Heart right ventricle (tissue), 16 donors: ENCODE measurements at regions not wholly inside any gene's neighbourhood (a gene's known extent, or its start where the extent isn't known, plus 50 kb on each side); places are given as distances from the start of the nearest gene placed in this dataset.
"Not testable (repeated sequence)": the region's sequence is repeated elsewhere in the genome, so short reads cannot be mapped to it uniquely, and the experiment has no call there.

Source experiments
- ATAC-seq, 8 donors: fragments of 200-7000 bp; cut with Tn5 transposase; one replicate each; pipeline ENCODE4 v1.9.1; 2020; ENCODE audit warnings: mild to moderate bottlenecking in 8 of 8, moderate library complexity in 8 of 8, moderate number of reproducible peaks in 1 of 8
- DNase-seq, 2 donors: peaks; one replicate each; pipeline ENCODE4 v3.0.0-alpha.2; 2020
- H3K27ac ChIP-seq, 10 donors: fragments of 200-600 bp; sonication (generic) in 2 of 10; one replicate each; pipeline versions ENCODE4 v1.5.0 to v1.8.0; 2020 to 2022; ENCODE audit warnings: mild to moderate bottlenecking in 3 of 10
- H3K27me3 ChIP-seq, 7 donors: fragments of 200-600 bp; one replicate each; pipeline ENCODE4 v1.8.0; 2021 to 2022; ENCODE audit warnings: mild to moderate bottlenecking in 2 of 7
- H3K36me3 ChIP-seq, 9 donors: fragments of 200-600 bp; sonication (generic) in 1 of 9; one replicate each; pipeline versions ENCODE4 v1.5.0 to v1.8.0; 2020 to 2022; ENCODE audit warnings: mild to moderate bottlenecking in 2 of 9
- H3K4me1 ChIP-seq, 9 donors: fragments of 200-600 bp; sonication (generic) in 1 of 9; one replicate each; pipeline versions ENCODE4 v1.5.0 to v1.8.0; 2020 to 2022; ENCODE audit warnings: mild to moderate bottlenecking in 4 of 9
- H3K4me3 ChIP-seq, 10 donors: fragments of 200-600 bp; sonication (generic) in 2 of 10; one replicate each; pipeline versions ENCODE4 v1.5.0 to v1.8.0; 2020 to 2022; ENCODE audit warnings: mild to moderate bottlenecking in 7 of 10, moderate library complexity in 2 of 10
- H3K9me3 ChIP-seq, 11 donors: fragments of 200-600 bp in 10 of 11; sonication (generic) in 2 of 11; one replicate each; pipeline versions ENCODE4 v1.5.0 to v1.8.0; 2013 to 2022; ENCODE audit warnings: mild to moderate bottlenecking in 2 of 11, control low read depth in 1 of 11, moderate library complexity in 1 of 11
- WGBS, 2 donors: extraction: QIAGEN DNeasy Blood & Tissue Kit; methylation state at CpG; one replicate each; pipeline ENCODE4 v1.1.7; 2013; ENCODE audit warnings: inconsistent platforms in 1 of 2; 5-methylcytosine and 5-hydroxymethylcytosine counted together
- intact Hi-C, 10 donors: fragments of 100-400 bp; cut with DNase I; formaldehyde crosslinking; loops; one replicate each; pipeline versions ENCODE4 v1.11.1 to v1.14.2; 2022
- TF ChIP-seq, protein P1 (sequence below), 9 donors: fragments of 200-600 bp; sonication (generic) in 2 of 9; IDR thresholded peaks; one replicate each; pipeline versions ENCODE4 v1.5.0 to v1.8.0; 2021 to 2022; ENCODE audit warnings: antibody characterized with exemption in 9 of 9, mild to moderate bottlenecking in 5 of 9, moderate library complexity in 1 of 9
- donor health status: Arrhythmogenic right ventricular cardiomyopathy.
- donor health status: ischemic (EF 13 %, LVEDD 7.1; RV severe dilation, severe dysfunction).
- donor health status: healthy with polysubstance abuse.
- donor health status: DM: no; HTN: yes; CAD: no.
- donor health status: DM: no; HTN: no; CAD: no.
- donor health status: ischemic (EF 25% LVEDD 6.9; RV normal size, moderate dysfunction).
- donor health status: ischemic (EF 25% LVEDD 5.7; RV mildly dilated, moderate dysfunction).
- donor health status: healthy.
- donor health status: DM: yes; HTN: yes; CAD: no.
- donor health status: Ischemic cardiomyopathy.
- donor health status: ischemic (EF 35%, LVEDD 5.7; RV mildly dilated, moderate dysfunction).
- donor health status: nonischemic (EF 11% LVEDD 7.7; RV severe dilation, severe dysfunction).
- donor health status: DM: yes; HTN: yes; CAD: no.
- donor health status: PGD.
- donor health status: ischemic (EF 29% LVEDD 5.4; RV normal size, mild dysfunction).
- donor health status: nonischemic (EF 23%, LVEDD 6.1; RV moderate dilation, normal function).

DNA sequence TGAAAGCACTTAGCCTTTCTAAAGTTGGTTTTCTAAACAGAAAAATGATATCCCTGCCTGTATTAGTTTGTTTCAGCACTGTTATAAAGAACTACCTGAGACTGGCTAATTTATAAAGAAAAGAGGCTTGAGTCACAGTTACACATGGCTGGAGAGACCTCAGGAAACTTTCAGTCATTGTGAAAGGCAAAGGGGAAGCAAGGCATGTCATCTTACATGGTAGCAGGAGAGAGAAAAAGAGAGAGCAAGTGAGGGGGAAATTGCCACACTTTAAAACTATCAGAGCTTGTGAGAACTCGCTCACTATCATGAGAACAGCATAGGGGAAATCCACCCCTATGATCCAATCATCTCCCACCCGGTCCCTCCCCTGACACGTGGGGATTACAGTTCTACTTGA, 64.9 kb downstream of the FAM170A start:
- intact Hi-C loops: no loop called here
- TF ChIP-seq, protein P1, sequence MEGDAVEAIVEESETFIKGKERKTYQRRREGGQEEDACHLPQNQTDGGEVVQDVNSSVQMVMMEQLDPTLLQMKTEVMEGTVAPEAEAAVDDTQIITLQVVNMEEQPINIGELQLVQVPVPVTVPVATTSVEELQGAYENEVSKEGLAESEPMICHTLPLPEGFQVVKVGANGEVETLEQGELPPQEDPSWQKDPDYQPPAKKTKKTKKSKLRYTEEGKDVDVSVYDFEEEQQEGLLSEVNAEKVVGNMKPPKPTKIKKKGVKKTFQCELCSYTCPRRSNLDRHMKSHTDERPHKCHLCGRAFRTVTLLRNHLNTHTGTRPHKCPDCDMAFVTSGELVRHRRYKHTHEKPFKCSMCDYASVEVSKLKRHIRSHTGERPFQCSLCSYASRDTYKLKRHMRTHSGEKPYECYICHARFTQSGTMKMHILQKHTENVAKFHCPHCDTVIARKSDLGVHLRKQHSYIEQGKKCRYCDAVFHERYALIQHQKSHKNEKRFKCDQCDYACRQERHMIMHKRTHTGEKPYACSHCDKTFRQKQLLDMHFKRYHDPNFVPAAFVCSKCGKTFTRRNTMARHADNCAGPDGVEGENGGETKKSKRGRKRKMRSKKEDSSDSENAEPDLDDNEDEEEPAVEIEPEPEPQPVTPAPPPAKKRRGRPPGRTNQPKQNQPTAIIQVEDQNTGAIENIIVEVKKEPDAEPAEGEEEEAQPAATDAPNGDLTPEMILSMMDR (IDR thresholded peaks at IDR 0.05): no peak
- ATAC-seq (no peak), DNase-seq (no peak)
- Histone ChIP-seq H3K27ac (no peak overlapping the region), H3K4me3 (no peak overlapping the region), H3K9me3 (peaks cover 0 to 26% (median 8%) of the 10 kb centered on the region in 11 donors), H3K36me3 (no peaks in the 10 kb centered on the region), H3K4me1 (no peaks in the 10 kb centered on the region), H3K27me3 (no peaks in the 10 kb centered on the region)
- 71 to 75% methylated on average over 3 of the region's 3 CpGs for WGBS, 2 donors

- H3K36me3 ChIP-seq: no peaks in the 10 kb centered on the region
- DNase-seq (no peak), ATAC-seq (no peak)
- intact Hi-C loops: no loop called here
- TF ChIP-seq, protein P1 (IDR thresholded peaks at IDR 0.05): no peak
- no peaks in the 10 kb centered on the region for H3K4me1 ChIP-seq
- no peaks in the 10 kb centered on the region for H3K27me3 ChIP-seq
- 85 to 90% methylated on average over 9 of the region's 9 CpGs for WGBS, 2 donors
- H3K4me3 ChIP-seq: no peak overlapping the region
- no peak overlapping the region for H3K27ac ChIP-seq
- peaks cover 0 to 15% (median 0%) of the 10 kb centered on the region in 11 donors for H3K9me3 ChIP-seq
These were observed 76.7 kb downstream of the FAM170A start for GRCh38 chr5:119706049-119706448.

GRCh38 chr5:119708076-119708790, 78.9 kb downstream of the FAM170A start:
- intact Hi-C loops: no loop called here
- no peaks in the 10 kb centered on the region for H3K4me1 ChIP-seq
- ATAC-seq (no peak), DNase-seq (no peak)
- no peaks in the 10 kb centered on the region for H3K36me3 ChIP-seq
- no peak overlapping the region for H3K27ac ChIP-seq
- H3K4me3 ChIP-seq: no peak overlapping the region
- 75 to 77% methylated on average over 2 of the region's 2 CpGs for WGBS, 2 donors
- TF ChIP-seq, protein P1 (IDR thresholded peaks at IDR 0.05): no peak
- H3K27me3 ChIP-seq: no peaks in the 10 kb centered on the region
- H3K9me3 ChIP-seq: peaks cover 0 to 9% (median 0%) of the 10 kb centered on the region in 11 donors

DNA sequence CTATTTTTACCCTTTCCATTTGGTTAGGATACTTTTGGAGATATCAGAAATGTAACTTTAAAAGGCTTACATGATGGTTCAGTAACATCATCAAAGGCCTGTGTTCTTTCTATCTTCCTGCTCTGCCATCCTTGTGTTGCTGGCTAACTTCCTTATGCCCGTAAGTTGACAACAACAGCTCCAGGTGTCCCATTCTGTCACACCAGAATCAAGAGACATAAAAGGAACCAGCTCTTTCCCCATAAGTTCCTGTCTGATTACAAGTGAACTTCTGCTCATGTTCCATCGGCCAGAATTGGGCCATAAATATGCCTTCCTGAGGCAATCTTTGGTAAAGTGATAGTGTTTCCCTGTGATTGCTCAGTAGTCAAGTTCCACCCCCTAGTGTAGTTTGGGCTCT, 92.4 kb downstream of the FAM170A start:
- ATAC-seq (no peak), DNase-seq (no peak)
- TF ChIP-seq, protein P1 (IDR thresholded peaks at IDR 0.05): no peak
- intact Hi-C loops: no loop called here
- 61% methylated on average over 2 of the region's 2 CpGs for WGBS, 2 donors
- Histone ChIP-seq H3K4me3 (no peak overlapping the region), H3K9me3 (peaks cover 0 to 21% (median 6%) of the 10 kb centered on the region in 11 donors), H3K36me3 (no peaks in the 10 kb centered on the region), H3K27me3 (no peaks in the 10 kb centered on the region), H3K4me1 (no peaks in the 10 kb centered on the region), H3K27ac (no peak overlapping the region)

- H3K4me3 ChIP-seq, intact Hi-C loops, ATAC-seq, DNase-seq, H3K4me1 ChIP-seq, H3K27me3 ChIP-seq, H3K36me3 ChIP-seq, H3K27ac ChIP-seq: not testable (repeated sequence)
- H3K9me3 ChIP-seq: peaks cover 0 to 32% (median 8%) of the 10 kb centered on the region in 11 donors
- WGBS, 2 donors: 80 to 86% methylated on average over 2 of the region's 2 CpGs
These were observed 95.9 kb downstream of the FAM170A start for GRCh38 chr5:119725291-119725690.
